Fibroblast of lung (primary cell): ENCODE measurements at regions not wholly inside any gene's neighbourhood (a gene's known extent, or its start where the extent isn't known, plus 50 kb on each side); places are given as distances from the start of the nearest gene placed in this dataset.
"Not testable (repeated sequence)": the region's sequence is repeated elsewhere in the genome, so short reads cannot be mapped to it uniquely, and the experiment has no call there.

Source experiments
- CTCF ChIP-seq, 2 donors: IDR thresholded peaks in 1 of 2; conservative IDR thresholded peaks in 1 of 2; 1 replicate in 1 of 2; 2 replicates in 1 of 2; pipeline ENCODE4 v1.5.1; 2011 to 2012; ENCODE audit warnings: low read length in 2 of 2, control low read depth in 1 of 2, inconsistent platforms in 1 of 2, low read depth in 1 of 2, mild to moderate bottlenecking in 1 of 2
- EZH2 ChIP-seq: IDR thresholded peaks from 2 replicates; pipeline ENCODE4 v1.5.1; 2012; ENCODE audit warnings: low read length, control low read depth, mild to moderate bottlenecking; ENCODE audit errors: missing control alignments

GRCh38 chr16:18118684-18119083 is 217.9 kb downstream of the NPIPA8 start:
- TF ChIP-seq CTCF (conservative IDR thresholded peaks at IDR 0.05 in 1 of 2, IDR thresholded peaks at IDR 0.05 in 1 of 2; ENCODE audit: low read depth in 1 of 2, low read length in 2 of 2); EZH2: not testable (repeated sequence)
